Astrocyte of the cerebellum (primary cell): ENCODE measurements at regions not wholly inside any gene's neighbourhood (a gene's known extent, or its start where the extent isn't known, plus 50 kb on each side); places are given as distances from the start of the nearest gene placed in this dataset.
"Not testable (repeated sequence)": the region's sequence is repeated elsewhere in the genome, so short reads cannot be mapped to it uniquely, and the experiment has no call there.

Source experiments
- DNase-seq: peaks from one replicate; pipeline ENCODE4 v3.0.0-alpha.2; 2011; ENCODE audit warnings: low read depth
- H3K4me3 ChIP-seq: 2 replicates; pipeline ENCODE4 v1.5.1; 2011; ENCODE audit warnings: mild to moderate bottlenecking, low read depth, low read length, moderate library complexity
- CTCF ChIP-seq: IDR thresholded peaks from 2 replicates; pipeline ENCODE4 v1.5.1; 2012; ENCODE audit warnings: low read length, low read depth, moderate library complexity, mild to moderate bottlenecking; ENCODE audit errors: missing control alignments
- in situ Hi-C: cut with HindIII; loops from 2 replicates; pipeline ENCODE4 v1.10.0; 2017; ENCODE audit warnings: low sequenced_read_pairs

GRCh38 chr7:115177103-115177502 is 255.2 kb downstream of the MDFIC start:
- TF ChIP-seq CTCF, result no peak
- in situ Hi-C loops, result no loop called here

DNA sequence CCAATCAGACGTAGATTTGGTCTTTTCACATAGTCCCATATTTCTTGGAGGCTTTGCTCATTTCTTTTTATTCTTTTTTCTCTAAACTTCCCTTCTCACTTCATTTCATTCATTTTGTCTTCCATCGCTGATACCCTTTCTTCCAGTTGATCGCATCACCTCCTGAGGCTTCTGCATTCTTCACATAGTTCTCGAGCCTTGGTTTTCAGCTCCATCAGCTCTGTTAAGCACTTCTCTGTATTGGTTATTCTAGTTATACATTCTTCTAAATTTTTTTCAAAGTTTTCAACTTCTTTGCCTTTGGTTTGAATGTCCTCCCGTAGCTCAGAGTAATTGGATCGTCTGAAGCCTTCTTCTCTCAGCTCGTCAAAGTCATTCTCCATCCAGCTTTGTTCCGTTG is 250.5 kb downstream of the MDFIC start:
- in situ Hi-C loops, DNase-seq, H3K4me3 ChIP-seq: not testable (repeated sequence)

More at GRCh38 chr7:115177103-115177502, 255.2 kb downstream of the MDFIC start:
- H3K4me3 ChIP-seq, result no peak overlapping the region
- no peak for DNase-seq

DNA sequence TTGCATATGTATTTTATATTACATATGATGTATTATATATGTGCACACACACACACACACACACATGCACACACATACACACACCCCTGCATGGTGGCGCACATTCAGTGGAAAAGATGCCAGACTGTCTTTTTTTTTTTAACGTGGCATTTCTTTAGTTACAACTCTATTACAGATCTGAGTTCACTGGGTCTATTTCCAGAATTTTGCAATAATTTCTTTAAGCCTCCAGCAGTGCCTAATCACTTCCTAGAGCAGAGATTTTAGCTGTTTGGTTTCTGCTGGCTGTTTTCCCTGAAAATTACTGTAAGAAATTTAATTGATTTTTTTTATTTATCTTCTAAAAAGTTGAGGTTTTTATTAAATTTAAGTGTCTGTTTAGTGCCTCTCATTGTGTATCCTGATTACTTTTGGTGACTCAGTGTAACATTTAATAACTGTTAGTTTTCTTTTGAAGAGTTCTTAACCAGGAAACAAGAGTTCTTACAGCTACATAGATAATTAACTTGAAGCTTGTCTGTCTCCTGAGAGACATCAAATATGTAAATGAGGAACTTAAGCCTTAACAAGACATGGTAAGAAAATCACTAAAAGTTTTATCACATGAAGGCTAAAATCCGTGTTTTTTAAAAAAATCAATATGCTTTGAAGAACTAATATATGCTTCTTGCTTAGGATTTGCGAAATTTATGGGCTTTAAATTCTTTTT is 232.0 kb downstream of the MDFIC start:
- no peak for TF ChIP-seq CTCF
- in situ Hi-C loops, result no loop called here
- no peak overlapping the region for H3K4me3 ChIP-seq
- no peak for DNase-seq

- DNase-seq, result no peak
- TF ChIP-seq CTCF, result no peak
- no peak overlapping the region for H3K4me3 ChIP-seq
- in situ Hi-C loops, result no loop called here
Measured at GRCh38 chr7:115153176-115153575, 231.3 kb downstream of the MDFIC start.

- no peak for DNase-seq
- in situ Hi-C loops, result no loop called here
- no peak for TF ChIP-seq CTCF
- H3K4me3 ChIP-seq, result no peak overlapping the region
Measured at GRCh38 chr7:115146148-115146547, 224.3 kb downstream of the MDFIC start.

- TF ChIP-seq CTCF, result no peak
- DNase-seq, result no peak
- in situ Hi-C loops, result no loop called here
- H3K4me3 ChIP-seq, result no peak overlapping the region
Measured at GRCh38 chr7:115145512-115145911, 223.6 kb downstream of the MDFIC start.

DNA sequence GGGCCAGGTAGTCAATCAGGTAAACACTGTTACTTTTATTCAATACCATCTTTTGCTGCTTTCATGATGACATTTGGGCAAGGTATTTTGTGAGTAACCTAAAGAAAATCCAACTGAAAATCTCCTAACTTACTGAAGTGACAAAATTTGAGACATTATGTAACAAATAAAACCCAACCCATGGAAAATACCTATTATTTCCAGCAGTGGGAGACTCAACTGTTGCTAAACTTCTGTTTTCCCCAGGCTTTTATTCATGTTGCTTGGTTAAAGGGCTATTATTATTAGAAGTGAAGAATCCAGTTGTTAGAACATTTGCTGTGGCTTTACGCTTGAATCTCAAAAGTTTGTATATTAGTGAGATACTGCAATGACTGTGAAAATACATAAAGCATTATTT is 215.9 kb downstream of the MDFIC start:
- in situ Hi-C loops, result no loop called here
- no peak overlapping the region for H3K4me3 ChIP-seq
- DNase-seq, result no peak
- no peak for TF ChIP-seq CTCF
